Effector memory CD8-positive, alpha-beta T cell (primary cell): ENCODE measurements at regions not wholly inside any gene's neighbourhood (a gene's known extent, or its start where the extent isn't known, plus 50 kb on each side); places are given as distances from the start of the nearest gene placed in this dataset.
A peak's percentile ranks its signal among the peaks of the same experiment; 100 is the strongest.
"Not testable (repeated sequence)": the region's sequence is repeated elsewhere in the genome, so short reads cannot be mapped to it uniquely, and the experiment has no call there.

Experiments
- ATAC-seq: fragments of 150-1000 bp; cut with Tn5 transposase; replicated peaks from 2 replicates; pipeline ENCODE4 v1.10.0; 2021; ENCODE audit warnings: mild to moderate bottlenecking, moderate library complexity
- DNase-seq, 3 experiments: peaks; one replicate each; pipeline ENCODE4 v3.0.0; 2021
- H3K27ac Mint-ChIP-seq, 2 donors: one replicate each; pipeline ENCODE4 v1.8.0; 2022; ENCODE audit warnings: mild to moderate bottlenecking in 2 of 2, mixed read lengths in 2 of 2, moderate library complexity in 2 of 2
- H3K27me3 Mint-ChIP-seq, 2 donors: one replicate each; pipeline ENCODE4 v1.8.0; 2022; ENCODE audit warnings: mixed read lengths in 2 of 2
- H3K36me3 Mint-ChIP-seq: one replicate; pipeline ENCODE4 v1.8.0; 2022; ENCODE audit warnings: mild to moderate bottlenecking, moderate library complexity, mixed read lengths; ENCODE audit not compliant: insufficient read depth
- H3K4me1 Mint-ChIP-seq, 2 donors: one replicate each; pipeline ENCODE4 v1.8.0; 2022; ENCODE audit warnings: low read depth in 2 of 2, mixed read lengths in 2 of 2
- H3K4me3 Mint-ChIP-seq, 2 donors: one replicate each; pipeline ENCODE4 v1.8.0; 2022; ENCODE audit warnings: mild to moderate bottlenecking in 2 of 2, mixed read lengths in 2 of 2, moderate library complexity in 2 of 2
- H3K9me3 Mint-ChIP-seq, 2 donors: one replicate each; pipeline ENCODE4 v1.8.0; 2022; ENCODE audit warnings: mixed read lengths in 2 of 2

DNA sequence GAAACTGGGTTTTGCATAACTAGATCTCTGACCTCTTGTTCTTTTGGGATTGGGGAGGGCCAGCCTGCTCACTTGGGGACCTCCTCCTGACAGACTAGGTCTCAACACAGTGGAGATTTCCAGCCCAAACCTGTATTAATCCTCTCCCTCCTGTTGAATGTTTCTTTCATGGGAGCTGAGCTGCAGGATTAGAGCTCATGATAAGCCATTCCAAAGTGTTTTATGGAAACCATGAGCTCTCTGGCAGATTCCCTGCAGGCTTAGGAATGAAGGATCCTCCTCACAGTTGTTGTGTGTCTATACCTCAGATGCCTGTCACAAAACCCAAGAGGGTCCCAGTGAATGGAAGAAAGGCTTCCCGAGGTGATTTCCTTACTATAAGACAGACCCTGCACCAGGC lies 248.4 kb upstream of the B3GAT1 start:
- ATAC-seq (no peak), DNase-seq (no peak)
- H3K36me3 Mint-ChIP-seq: no peaks in the 10 kb centered on the region
- peaks cover 6 to 9% of the 10 kb centered on the region in 2 donors for H3K4me1 Mint-ChIP-seq
- peaks cover 4 to 13% of the 10 kb centered on the region in 2 donors for H3K9me3 Mint-ChIP-seq
- H3K4me3 Mint-ChIP-seq: no peak overlapping the region
- H3K27me3 Mint-ChIP-seq: peaks cover 24 to 27% of the 10 kb centered on the region in 2 donors
- H3K27ac Mint-ChIP-seq: no peak overlapping the region

DNA sequence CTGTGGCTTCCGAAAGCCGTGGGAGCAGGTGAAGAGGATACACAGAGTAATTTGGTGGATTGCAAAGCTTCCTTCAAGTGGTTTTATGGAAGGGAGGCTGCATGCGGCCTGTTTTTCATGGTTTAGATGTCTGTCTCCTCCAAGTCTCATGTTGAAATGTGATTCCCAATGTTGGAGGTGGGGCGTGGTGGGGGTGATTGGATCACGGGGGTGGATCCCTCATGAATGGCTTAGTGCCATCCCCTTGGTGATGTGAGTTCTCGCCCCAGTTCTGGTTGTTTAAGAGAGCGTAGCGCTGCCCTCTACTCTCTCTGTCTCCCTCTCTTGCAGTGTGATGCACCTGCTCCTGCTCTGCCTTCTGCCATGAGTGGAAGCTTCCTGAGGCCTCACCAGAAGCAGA lies 247.8 kb upstream of the B3GAT1 start:
- no peak overlapping the region for H3K4me3 Mint-ChIP-seq
- DNase-seq: no peak
- peaks cover 4 to 13% of the 10 kb centered on the region in 2 donors for H3K9me3 Mint-ChIP-seq
- H3K4me1 Mint-ChIP-seq: peaks cover 6 to 14% of the 10 kb centered on the region in 2 donors
- peaks cover 24 to 33% of the 10 kb centered on the region in 2 donors for H3K27me3 Mint-ChIP-seq
- H3K36me3 Mint-ChIP-seq: no peaks in the 10 kb centered on the region
- no peak for ATAC-seq
- no peak overlapping the region for H3K27ac Mint-ChIP-seq

DNA sequence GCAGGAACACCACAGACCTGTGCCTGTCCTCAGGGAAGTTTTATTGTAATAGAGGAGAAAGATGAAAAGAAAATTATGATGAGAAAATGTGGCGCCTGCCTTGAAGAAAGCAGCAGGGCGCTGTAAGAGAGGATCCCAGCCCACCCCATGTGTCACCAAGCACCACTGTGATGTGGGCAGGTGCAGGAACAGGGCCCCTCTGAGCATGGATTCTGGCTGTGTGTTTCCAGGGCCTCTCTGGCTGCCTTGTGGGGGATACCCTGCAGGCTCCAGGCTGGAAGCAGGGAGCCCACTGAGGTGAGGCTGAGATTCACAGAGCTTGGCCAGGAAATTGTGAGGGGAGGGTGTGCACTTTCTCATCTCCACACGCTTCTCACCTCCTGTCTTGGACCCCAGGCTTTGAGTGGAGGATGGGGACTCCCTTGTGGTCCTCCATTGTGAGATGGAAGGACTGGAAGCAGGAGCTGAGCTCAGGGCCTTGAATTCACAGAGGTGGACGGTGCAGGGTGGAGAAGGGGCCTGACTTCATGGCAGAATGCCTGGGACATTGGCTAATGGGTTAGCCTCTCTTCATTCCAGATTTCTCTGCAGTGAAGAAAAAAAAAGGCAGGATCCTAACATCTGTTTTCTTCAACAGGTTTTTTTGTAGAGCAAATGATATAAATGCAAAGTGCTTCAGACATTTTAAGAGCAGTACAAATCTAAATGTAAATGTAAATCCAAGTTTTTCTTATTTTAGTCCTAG lies 246.6 kb upstream of the B3GAT1 start:
- peaks cover 6 to 14% of the 10 kb centered on the region in 2 donors for H3K4me1 Mint-ChIP-seq
- H3K27ac Mint-ChIP-seq: no peak overlapping the region
- H3K9me3 Mint-ChIP-seq: peaks cover 4 to 13% of the 10 kb centered on the region in 2 donors
- H3K27me3 Mint-ChIP-seq: peaks cover 29 to 45% of the 10 kb centered on the region in 2 donors
- DNase-seq (no peak), ATAC-seq (no peak)
- no peaks in the 10 kb centered on the region for H3K36me3 Mint-ChIP-seq
- H3K4me3 Mint-ChIP-seq: no peak overlapping the region

DNA sequence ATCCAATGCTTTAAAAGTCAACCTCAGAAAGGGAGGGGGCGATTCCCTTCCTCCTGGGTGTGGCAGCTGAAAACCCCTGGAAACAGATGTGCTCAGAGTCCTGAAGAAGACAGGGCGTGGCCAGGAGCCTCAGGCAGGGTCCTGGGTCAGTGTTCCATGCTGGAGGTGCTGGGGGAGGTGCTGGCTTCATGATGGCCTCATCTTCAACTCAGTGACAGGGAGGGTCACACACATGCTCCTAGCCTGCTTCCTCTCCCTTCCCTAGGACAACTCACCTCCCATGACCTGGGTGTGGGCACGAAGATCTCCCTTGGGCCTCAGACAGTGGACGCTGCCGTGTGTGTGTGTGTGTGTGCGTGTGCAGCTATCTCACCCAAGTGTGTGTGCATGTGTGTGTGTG lies 245.6 kb upstream of the B3GAT1 start:
- DNase-seq (no peak), ATAC-seq (no peak)
- Mint-ChIP-seq H3K27ac (no peak overlapping the region), H3K36me3 (no peaks in the 10 kb centered on the region), H3K9me3 (peaks cover 4 to 13% of the 10 kb centered on the region in 2 donors), H3K4me3 (no peak overlapping the region), H3K4me1 (peaks cover 6 to 14% of the 10 kb centered on the region in 2 donors), H3K27me3 (peaks cover 38 to 52% of the 10 kb centered on the region in 2 donors)

GRCh38 chr11:134656861-134657540 lies 245.0 kb upstream of the B3GAT1 start:
- ATAC-seq: peak; percentile 54
- Mint-ChIP-seq H3K4me1 (peaks cover 6 to 14% of the 10 kb centered on the region in 2 donors), H3K9me3 (peaks cover 4 to 13% of the 10 kb centered on the region in 2 donors), H3K27me3 (peaks cover 40 to 57% of the 10 kb centered on the region in 2 donors), H3K27ac (no peak overlapping the region), H3K36me3 (no peaks in the 10 kb centered on the region), H3K4me3 (no peak overlapping the region)
- no peak for DNase-seq

DNA sequence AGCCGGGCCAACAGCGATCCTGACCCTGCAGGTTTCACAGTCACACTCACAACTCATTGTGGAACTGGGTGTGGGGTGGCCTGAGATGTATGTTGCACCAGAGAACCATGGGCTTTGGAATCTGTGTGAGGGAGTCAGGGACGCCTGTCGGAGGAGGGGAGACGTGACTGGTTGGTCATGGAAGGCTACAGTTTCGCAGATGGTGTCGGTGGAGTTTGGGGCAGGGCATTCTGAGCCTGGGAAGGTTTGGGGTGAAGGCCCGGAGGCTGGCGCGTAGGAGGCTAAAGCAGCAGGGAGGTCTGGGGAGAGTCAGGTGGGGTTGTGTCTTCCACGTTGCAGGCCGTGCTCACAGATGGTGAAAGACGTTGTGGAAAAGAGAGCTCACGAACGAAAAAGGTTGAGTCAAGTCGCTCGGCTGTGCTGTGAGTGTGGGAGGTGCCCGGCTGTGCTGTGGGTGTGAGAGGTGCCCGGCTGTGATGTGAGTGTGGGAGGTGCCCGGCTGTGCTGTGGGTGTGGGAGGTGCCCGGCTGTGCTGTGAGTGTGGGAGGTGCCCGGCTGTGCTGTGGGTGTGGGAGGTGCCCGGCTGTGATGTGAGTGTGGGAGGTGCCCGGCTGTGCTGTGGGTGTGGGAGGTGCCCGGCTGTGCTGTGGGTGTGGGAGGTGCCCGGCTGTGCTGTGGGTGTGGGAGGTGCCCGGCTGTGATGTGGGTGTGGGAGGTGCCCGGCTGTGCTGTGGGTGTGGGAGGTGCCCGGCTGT lies 244.2 kb upstream of the B3GAT1 start:
- DNase-seq, H3K36me3 Mint-ChIP-seq, ATAC-seq: not testable (repeated sequence)
- peaks cover 40 to 49% of the 10 kb centered on the region in 2 donors for H3K27me3 Mint-ChIP-seq
- peaks cover 4 to 13% of the 10 kb centered on the region in 2 donors for H3K9me3 Mint-ChIP-seq
- H3K4me3 Mint-ChIP-seq: peak overlapping the region; percentile 47 to 67
- peak overlapping the region in 1 of 2 donors; percentile 51 for H3K27ac Mint-ChIP-seq
- peaks cover 6 to 14% of the 10 kb centered on the region in 2 donors for H3K4me1 Mint-ChIP-seq

DNA sequence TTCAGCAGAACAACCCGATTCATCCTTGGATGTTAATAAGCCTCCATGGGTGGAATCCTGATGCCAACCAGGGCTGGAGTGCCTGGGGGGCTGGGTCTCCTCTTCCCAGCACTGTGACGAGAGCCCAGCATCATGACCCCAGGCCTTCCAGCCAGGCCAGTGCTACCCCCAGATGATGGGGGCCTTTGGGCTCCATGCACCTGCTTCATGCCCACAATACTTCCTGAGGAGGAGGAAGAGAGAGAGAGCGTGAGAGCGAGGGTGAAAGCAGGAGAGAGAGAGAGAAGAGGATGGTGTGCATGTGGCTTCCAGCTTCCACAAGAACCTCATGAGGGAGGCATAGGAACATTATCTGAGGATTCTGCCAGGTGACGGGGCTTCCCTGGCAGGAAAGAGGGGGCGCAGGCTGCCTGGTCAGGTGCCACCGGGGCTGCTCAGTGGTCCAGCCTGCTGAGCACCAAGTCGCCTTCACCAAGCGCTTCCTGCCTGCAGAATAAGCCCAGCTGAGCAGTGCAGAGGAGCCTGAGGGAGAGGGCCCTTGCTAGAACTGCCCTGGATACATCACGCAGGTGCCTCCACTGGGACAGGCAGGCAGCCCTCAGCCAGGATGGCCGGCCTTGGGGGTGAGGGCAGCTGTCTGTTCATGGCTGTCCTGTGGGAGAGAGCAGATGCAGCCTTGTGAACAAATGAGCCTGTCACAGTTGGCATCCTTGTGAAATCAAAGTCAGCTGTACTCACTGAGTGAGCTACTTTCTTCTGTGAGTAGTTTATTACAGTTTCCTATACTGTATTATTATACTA lies 243.3 kb upstream of the B3GAT1 start:
- H3K4me3 Mint-ChIP-seq: no peak overlapping the region
- ATAC-seq (no peak), DNase-seq (no peak)
- no peaks in the 10 kb centered on the region for H3K36me3 Mint-ChIP-seq
- H3K9me3 Mint-ChIP-seq: peaks cover 4 to 10% of the 10 kb centered on the region in 2 donors
- H3K4me1 Mint-ChIP-seq: peaks cover 6 to 14% of the 10 kb centered on the region in 2 donors
- H3K27ac Mint-ChIP-seq: peak overlapping the region in 1 of 2 donors; percentile 30
- H3K27me3 Mint-ChIP-seq: peaks cover 36 to 41% of the 10 kb centered on the region in 2 donors

DNA sequence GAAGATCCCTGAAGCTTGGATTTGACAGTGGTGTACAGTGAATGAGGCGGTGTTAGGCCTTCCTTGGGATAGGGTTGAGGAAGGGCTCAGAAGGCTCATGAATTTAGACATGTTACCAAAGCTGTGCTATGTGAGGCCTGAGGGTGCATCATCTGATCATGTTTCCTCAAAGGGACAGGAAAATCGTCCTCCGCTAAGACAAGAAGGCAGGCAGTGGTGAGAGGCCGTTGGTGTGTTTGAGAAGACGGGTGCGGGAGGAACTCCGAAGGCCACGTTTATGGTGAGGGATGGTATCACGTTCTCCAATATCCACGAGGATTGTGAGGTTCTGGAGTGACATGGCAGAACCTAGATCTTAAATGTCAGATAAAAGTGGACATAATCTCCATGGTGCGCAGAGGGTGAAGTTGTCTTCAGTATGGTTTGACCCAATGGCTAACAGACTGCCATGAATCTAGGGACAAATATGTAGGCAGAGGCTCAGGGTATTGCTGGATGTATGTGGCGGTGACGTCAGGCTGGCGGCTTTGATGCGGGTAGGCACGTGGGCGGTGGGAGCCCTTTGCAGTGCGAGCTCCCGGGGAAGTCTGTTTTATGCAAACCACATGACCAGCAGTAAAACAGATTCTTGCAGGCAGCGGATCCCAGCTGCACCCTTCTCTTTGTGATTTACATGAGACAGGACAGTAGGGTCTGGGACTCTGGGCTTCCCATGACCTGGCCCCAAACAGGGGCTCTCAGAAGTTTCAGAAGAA lies 242.3 kb upstream of the B3GAT1 start:
- ATAC-seq: no peak
- DNase-seq: no peak
- Mint-ChIP-seq H3K27me3 (peaks cover 31 to 33% of the 10 kb centered on the region in 2 donors), H3K9me3 (peaks cover 3 to 6% of the 10 kb centered on the region in 2 donors), H3K27ac (no peak overlapping the region), H3K4me3 (no peak overlapping the region), H3K4me1 (peaks cover 6 to 14% of the 10 kb centered on the region in 2 donors), H3K36me3 (no peaks in the 10 kb centered on the region)

GRCh38 chr11:134652586-134653255 lies 240.7 kb upstream of the B3GAT1 start:
- Mint-ChIP-seq H3K4me1 (peaks cover 6 to 14% of the 10 kb centered on the region in 2 donors), H3K36me3 (no peaks in the 10 kb centered on the region), H3K9me3 (peaks cover 3 to 6% of the 10 kb centered on the region in 2 donors), H3K4me3 (no peak overlapping the region), H3K27ac (no peak overlapping the region), H3K27me3 (peaks cover 36 to 42% of the 10 kb centered on the region in 2 donors)
- no peak for DNase-seq
- ATAC-seq: no peak

- ATAC-seq (no peak), DNase-seq (no peak)
- Mint-ChIP-seq H3K27me3 (peaks cover 21 to 50% of the 10 kb centered on the region in 2 donors), H3K4me1 (no peaks in the 10 kb centered on the region), H3K27ac (peak overlapping the region in 1 of 2 donors; percentile 9), H3K4me3 (no peak overlapping the region), H3K9me3 (no peaks in the 10 kb centered on the region), H3K36me3 (no peaks in the 10 kb centered on the region)
Observed at GRCh38 chr11:134647066-134647743, 235.2 kb upstream of the B3GAT1 start.

DNA sequence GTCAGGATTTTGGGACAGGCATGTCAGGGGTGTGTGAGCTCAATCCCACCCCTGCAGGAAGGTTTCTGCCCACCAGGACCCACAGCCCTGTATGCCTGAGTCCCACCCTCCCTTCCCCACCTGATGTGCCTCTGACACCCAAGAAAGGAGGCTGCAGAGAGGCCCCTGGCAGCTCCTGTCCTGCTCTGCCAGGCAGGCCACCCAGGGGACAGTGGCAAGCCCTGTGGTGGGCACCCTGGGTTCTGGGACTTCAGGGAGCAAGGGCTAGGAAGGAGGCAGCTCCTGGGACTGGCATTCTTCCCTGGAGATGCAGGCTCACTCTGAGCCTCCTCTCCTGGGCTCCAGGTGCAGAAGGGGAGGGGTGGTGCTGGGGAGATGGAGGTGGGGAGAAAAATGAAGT lies 234.5 kb upstream of the B3GAT1 start:
- Mint-ChIP-seq H3K27ac (peak overlapping the region in 1 of 2 donors; percentile 9), H3K9me3 (no peaks in the 10 kb centered on the region), H3K36me3 (no peaks in the 10 kb centered on the region), H3K4me3 (no peak overlapping the region), H3K4me1 (no peaks in the 10 kb centered on the region), H3K27me3 (peaks cover 27 to 57% of the 10 kb centered on the region in 2 donors)
- ATAC-seq (no peak), DNase-seq (no peak)
